ENCODE measurements at regions not wholly inside any gene's neighbourhood (a gene's known extent, or its start where the extent isn't known, plus 50 kb on each side); places are given as distances from the start of the nearest gene placed in this dataset.
"Not testable (repeated sequence)": the region's sequence is repeated elsewhere in the genome, so short reads cannot be mapped to it uniquely, and the experiment has no call there.

DNA sequence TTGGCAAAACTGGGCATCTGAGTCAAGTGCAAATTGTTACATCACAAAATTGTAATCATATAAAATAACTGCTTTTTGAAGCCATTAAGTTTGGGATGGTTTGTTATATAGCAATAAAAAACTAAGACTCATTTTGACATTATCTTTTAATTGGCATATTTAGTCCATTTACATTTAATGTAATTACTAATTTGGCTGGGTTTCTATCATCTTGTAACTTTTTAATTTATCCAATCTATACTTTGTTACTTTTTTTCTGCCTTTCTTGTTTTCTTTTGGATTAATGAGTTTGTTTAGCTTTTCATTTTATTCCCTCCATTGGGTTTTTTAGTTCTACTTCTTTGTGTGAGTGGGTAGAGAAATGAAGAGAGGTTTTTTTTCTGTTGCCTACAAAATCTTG, 76.3 kb downstream of the DRAM2 start:
- no peak for DNase-seq

DNA sequence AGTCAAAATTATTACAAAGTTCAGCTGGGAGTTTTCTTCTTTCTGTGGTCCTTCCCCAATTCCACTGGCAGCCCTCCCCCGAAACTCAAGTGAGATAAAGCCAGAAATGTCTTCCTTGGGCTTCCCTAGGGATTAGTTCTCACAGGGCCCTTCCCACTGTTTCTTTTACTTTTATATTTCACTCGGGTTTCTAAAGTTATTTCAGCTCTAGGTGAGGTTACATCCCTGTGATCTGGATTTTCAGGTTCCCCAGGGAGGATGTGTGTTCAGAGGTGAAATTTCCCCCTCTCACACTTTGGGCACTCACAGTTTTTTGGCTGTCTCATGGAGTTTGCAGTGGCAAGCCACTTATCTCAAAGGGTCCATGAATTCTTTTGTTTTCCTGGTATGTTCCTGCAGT, 77.3 kb downstream of the DRAM2 start:
- no peak for DNase-seq

- no peak for DNase-seq
Measured at GRCh38 chr1:111062081-111062480, 77.8 kb downstream of the DRAM2 start.

- DNase-seq: no peak
Measured at GRCh38 chr1:111054656-111055055, 85.2 kb downstream of the DRAM2 start.

DNA sequence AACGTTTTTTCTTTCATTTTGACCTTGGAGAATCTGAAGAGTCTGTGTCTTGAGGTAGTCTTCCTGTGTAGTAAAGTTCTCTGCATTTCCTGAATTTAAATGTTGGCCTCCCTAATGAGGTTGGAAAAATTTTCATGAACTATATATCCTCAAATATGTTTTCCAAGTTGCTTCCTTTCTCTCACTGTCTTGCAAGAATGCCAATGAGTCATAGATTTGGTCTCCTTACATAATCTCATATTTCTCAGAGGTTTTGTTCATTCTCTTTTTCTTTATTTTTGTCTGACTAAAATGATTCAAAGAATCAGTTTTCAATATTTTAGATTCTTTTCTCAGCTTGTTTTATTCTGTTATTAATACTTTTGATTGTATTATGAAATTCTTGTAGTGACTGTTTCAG, 87.6 kb downstream of the DRAM2 start:
- peak; percentile 18 to 27 for DNase-seq

DNA sequence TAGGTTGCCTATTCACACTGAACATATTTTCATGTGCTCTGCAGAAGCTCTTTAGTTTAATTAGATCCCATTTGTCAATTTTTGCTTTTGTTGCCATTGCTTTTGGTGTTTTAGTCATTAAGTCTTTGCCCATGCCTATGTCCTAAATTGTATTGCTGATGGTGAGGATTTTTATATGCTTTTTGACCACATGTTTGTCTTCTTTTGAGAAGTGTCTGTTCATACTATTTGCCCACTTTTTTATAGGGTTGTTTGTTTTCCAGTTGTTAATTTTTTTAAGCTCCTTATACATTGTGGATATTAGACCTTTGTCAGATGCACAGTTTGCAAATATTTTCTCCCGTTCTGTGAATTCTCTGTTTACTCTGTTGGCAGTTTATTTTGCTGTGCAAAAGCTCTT, 84.5 kb upstream of the LRIF1 start:
- not testable (repeated sequence) for DNase-seq

DNA sequence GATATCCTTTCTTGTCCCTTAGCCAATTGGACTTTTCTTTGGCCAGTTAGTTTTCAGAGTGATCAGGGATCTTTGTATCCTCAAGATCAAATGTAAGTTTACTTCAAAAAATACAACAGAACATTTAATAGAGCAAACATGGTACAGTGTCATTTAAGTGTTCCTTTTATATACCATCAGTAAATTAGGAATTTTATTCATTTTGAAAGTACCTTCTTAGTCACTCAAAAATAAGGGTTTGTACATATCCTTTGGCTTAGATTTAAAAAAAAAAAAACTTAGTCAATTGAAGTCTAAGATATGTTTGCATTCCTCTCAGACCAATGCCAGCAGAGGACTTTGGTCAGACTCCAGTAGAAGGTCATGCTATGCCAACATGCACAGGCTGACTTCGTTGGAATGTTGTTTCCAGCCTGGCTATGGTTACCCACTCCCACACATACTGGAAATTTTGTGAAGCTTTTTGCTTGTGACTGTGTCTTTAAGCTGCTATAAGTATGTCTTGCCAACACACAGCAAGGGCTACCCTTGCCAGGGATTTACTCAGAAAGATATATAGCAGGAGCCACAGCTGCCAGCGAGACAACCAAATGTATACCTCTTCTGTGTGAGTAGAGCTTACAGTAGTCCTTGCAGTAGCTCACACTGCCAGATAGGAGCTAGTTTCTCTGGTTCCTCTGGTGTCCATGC, 81.5 kb upstream of the LRIF1 start:
- DNase-seq: peak in 1 of 2 donors; percentile 1

DNA sequence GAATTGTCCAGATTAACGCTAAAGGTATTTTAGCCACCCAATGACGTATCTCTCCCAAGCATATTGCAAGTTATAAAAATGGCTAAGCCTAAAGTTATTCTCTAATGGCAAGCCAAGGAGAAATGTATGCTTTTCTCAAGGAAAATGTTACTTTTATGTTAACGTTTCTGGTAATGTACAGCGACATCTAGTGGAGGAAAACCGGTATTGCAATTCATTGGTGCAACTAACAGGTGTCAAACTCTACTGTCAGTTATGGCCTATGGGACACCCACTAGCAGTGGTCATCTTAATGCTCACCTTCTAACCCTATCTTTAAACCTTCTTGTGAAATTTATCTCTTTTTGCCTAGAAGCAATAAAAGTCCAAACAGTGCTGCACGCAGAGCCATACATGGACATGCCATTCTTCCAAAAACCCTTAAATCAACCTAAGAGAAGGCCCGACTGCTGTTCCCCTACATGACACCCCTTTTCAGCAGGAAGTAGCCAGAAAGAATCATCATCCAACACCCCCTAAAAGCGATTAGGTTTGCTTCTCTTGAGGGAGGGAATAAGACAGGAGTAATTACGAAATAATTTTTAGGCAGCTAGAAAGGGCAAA, 68.7 kb upstream of the LRIF1 start:
- DNase-seq: peak; percentile 27 to 87

DNA sequence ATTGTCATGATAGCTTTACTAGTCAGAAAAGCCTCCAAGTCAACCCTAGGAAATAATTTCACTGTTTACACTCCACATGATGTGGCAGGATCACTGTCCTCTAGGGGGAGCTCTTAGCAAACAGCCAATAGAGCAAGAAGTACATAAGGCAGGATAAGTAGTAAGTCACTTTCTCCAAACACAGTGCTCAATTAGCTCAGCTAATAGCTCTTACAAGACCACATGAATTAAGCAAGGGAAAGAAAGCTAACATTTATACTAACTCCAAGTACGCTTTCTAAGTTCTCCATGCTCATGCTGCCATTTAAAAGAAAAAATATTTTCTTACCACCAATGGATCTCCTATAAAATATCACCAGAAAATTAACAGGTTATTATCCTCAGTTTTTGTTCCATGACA, 66.9 kb upstream of the LRIF1 start:
- DNase-seq: peak; percentile 33 to 80

DNA sequence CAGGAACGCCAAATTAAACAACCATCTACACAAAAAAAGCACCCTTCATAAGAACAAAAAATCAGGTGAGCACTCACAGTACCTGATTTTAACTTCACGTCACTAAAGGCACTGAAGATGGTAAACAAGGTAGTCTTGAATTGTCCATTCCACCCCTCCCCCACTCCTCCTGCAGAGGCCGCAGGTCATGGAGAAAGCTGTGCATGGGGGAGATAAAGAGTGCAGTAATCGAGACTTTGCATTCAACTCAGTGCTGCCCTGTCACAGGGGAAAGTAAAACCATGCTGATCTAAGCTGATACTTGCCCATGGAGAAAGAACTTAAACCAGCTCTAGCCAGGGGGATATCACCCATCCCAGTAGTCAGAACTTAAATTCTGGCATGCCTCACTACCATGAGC, 61.4 kb upstream of the LRIF1 start:
- no peak for DNase-seq

DNA sequence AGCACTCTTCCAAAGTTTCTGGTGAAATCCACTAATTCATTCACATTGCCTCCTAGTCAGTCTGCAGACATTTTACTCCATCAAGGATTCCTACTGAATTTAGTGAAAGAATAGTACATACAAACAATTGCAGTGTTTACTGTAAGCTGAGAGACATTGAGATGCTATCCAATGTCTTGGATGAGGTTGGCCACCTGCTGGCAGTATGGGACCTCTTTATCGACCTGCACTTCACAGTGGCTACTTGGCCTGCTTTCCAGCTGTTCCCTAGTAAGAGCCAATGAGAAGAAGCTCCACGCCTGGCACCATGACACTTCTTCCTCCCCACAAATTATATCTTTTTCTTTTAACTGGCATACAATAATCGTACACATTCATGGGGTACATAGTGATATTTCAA, 51.5 kb upstream of the LRIF1 start:
- no peak for DNase-seq
